H1 (cell line): ENCODE measurements at regions not wholly inside any gene's neighbourhood (a gene's known extent, or its start where the extent isn't known, plus 50 kb on each side); places are given as distances from the start of the nearest gene placed in this dataset.

Experiments used
- POLR2A ChIP-seq, 2 experiments: IDR thresholded peaks; 1 replicate in 1 of 2; 2 replicates in 1 of 2; pipeline ENCODE4 v1.6.1; 2011; ENCODE audit warnings: low read depth in 2 of 2, low read length in 2 of 2, mild to moderate bottlenecking in 2 of 2; ENCODE audit errors: control extremely low read depth in 1 of 2
- POLR2AphosphoS5 ChIP-seq: IDR thresholded peaks from 2 replicates; pipeline ENCODE4 v1.6.1; 2011; ENCODE audit warnings: low read depth, low read length
- SIN3A ChIP-seq, 2 experiments: IDR thresholded peaks in 1 of 2; conservative IDR thresholded peaks in 1 of 2; 2 replicates each; pipeline ENCODE4 v1.6.1; 2011 to 2012; ENCODE audit warnings: low read length in 2 of 2, improper control_type of control experiment in 1 of 2, low read depth in 1 of 2, mild to moderate bottlenecking in 1 of 2
- YY1 ChIP-seq: IDR thresholded peaks from 2 replicates; pipeline ENCODE4 v1.6.1; 2011; ENCODE audit warnings: low read depth, mild to moderate bottlenecking, low read length
- ZNF274 ChIP-seq: IDR thresholded peaks from 2 replicates; pipeline ENCODE4 v1.7.0; 2012; ENCODE audit warnings: low read length, borderline replicate concordance; ENCODE audit errors: extremely low read depth
- TF ChIP-seq, protein P1 (sequence below): IDR thresholded peaks from 2 replicates; pipeline ENCODE4 v1.6.1; 2012; ENCODE audit warnings: inconsistent platforms
- TF ChIP-seq, protein P2 (sequence below), 3 experiments: IDR thresholded peaks; 1 replicate in 2 of 3; 2 replicates in 1 of 3; pipeline versions ENCODE4 v1.5.1 to v1.6.1; 2011; ENCODE audit warnings: low read length in 3 of 3, mild to moderate bottlenecking in 3 of 3, inconsistent platforms in 2 of 3, low read depth in 1 of 3, moderate library complexity in 1 of 3; ENCODE audit not compliant: insufficient read depth in 1 of 3; ENCODE audit errors: control extremely low read depth in 1 of 3

DNA sequence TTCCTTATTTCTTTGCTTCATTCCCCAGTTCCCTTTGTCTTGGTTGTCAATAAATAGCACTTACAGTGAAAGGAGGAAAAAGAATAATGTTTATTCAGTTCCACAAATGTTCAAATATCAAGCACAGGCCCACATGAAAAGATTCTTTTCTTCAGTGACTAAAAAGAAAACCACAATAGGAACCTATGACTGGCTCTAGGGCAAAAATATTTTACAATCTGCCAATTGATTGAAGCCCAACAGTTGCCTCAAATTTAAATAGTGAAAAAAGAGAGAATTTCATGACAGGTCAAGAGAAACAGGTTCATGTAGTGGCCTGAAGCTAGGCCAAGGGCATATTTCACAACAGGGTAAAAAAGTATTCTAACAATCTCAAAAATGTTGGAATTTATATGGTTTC lies 553.8 kb downstream of the CENPC start:
- TF ChIP-seq, protein P1, sequence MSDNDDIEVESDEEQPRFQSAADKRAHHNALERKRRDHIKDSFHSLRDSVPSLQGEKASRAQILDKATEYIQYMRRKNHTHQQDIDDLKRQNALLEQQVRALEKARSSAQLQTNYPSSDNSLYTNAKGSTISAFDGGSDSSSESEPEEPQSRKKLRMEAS = no peak
- TF ChIP-seq, protein P2, sequence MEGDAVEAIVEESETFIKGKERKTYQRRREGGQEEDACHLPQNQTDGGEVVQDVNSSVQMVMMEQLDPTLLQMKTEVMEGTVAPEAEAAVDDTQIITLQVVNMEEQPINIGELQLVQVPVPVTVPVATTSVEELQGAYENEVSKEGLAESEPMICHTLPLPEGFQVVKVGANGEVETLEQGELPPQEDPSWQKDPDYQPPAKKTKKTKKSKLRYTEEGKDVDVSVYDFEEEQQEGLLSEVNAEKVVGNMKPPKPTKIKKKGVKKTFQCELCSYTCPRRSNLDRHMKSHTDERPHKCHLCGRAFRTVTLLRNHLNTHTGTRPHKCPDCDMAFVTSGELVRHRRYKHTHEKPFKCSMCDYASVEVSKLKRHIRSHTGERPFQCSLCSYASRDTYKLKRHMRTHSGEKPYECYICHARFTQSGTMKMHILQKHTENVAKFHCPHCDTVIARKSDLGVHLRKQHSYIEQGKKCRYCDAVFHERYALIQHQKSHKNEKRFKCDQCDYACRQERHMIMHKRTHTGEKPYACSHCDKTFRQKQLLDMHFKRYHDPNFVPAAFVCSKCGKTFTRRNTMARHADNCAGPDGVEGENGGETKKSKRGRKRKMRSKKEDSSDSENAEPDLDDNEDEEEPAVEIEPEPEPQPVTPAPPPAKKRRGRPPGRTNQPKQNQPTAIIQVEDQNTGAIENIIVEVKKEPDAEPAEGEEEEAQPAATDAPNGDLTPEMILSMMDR (IDR thresholded peaks at IDR 0.05; ENCODE audit: control extremely low read depth in 1 of 3, insufficient read depth in 1 of 3, low read depth in 1 of 3, low read length in 3 of 3) = no peak
- TF ChIP-seq YY1 (no peak), POLR2A (IDR thresholded peaks at IDR 0.05; ENCODE audit: control extremely low read depth in 1 of 2, low read depth in 2 of 2, low read length in 2 of 2) (no peak), POLR2AphosphoS5 (no peak), SIN3A (conservative IDR thresholded peaks at IDR 0.05 in 1 of 2, IDR thresholded peaks at IDR 0.05 in 1 of 2; ENCODE audit: low read depth in 1 of 2, low read length in 2 of 2) (no peak), ZNF274 (no peak)
